Ishikawa (cell line): ENCODE measurements at regions not wholly inside any gene's neighbourhood (a gene's known extent, or its start where the extent isn't known, plus 50 kb on each side); places are given as distances from the start of the nearest gene placed in this dataset.

Experiments used
- CEBPB ChIP-seq: IDR thresholded peaks from 2 replicates; pipeline ENCODE4 v1.6.1; 2012
- CREB1 ChIP-seq: IDR thresholded peaks from 2 replicates; pipeline ENCODE4 v1.6.1; 2012; ENCODE audit warnings: low read depth
- EGR1 ChIP-seq: IDR thresholded peaks from 2 replicates; pipeline ENCODE4 v1.6.1; 2012
- EP300 ChIP-seq: IDR thresholded peaks from 2 replicates; pipeline ENCODE4 v1.6.1; 2012; ENCODE audit warnings: borderline replicate concordance
- FOXM1 ChIP-seq: IDR thresholded peaks from 2 replicates; pipeline ENCODE4 v1.6.1; 2012; ENCODE audit warnings: low read depth, borderline replicate concordance
- MAX ChIP-seq: IDR thresholded peaks from 2 replicates; pipeline ENCODE4 v1.6.1; 2012
- NFIC ChIP-seq: IDR thresholded peaks from 2 replicates; pipeline ENCODE4 v1.6.1; 2012
- RAD21 ChIP-seq: IDR thresholded peaks from 2 replicates; pipeline ENCODE4 v1.6.1; 2012; ENCODE audit warnings: low read depth
- REST ChIP-seq: IDR thresholded peaks from 2 replicates; pipeline ENCODE4 v1.6.1; 2012; ENCODE audit warnings: low read depth, mild to moderate bottlenecking
- TAF1 ChIP-seq: IDR thresholded peaks from 2 replicates; pipeline ENCODE4 v1.6.1; 2012; ENCODE audit warnings: low read depth, mild to moderate bottlenecking
- TCF12 ChIP-seq: IDR thresholded peaks from 2 replicates; pipeline ENCODE4 v1.6.1; 2012; ENCODE audit warnings: low read depth
- TEAD4 ChIP-seq: IDR thresholded peaks from 2 replicates; pipeline ENCODE4 v1.6.1; 2012
- USF1 ChIP-seq: IDR thresholded peaks from 2 replicates; pipeline ENCODE4 v1.6.1; 2012
- YY1 ChIP-seq: IDR thresholded peaks from 2 replicates; pipeline ENCODE4 v1.6.1; 2012; ENCODE audit warnings: low read depth
- ZBTB7A ChIP-seq: IDR thresholded peaks from 2 replicates; pipeline ENCODE4 v1.6.1; 2012; ENCODE audit warnings: low read depth

- TF ChIP-seq CREB1 (no peak), USF1 (no peak), EP300 (no peak), ZBTB7A (no peak), REST (no peak), CEBPB (no peak), TEAD4 (no peak), YY1 (no peak), TAF1 (no peak), MAX (no peak), NFIC (no peak), RAD21 (no peak), TCF12 (no peak), EGR1 (no peak)
These were observed 526.6 kb downstream of the ZNF33B start for GRCh38 chr10:42111661-42112330.

GRCh38 chr10:42111076-42111475 is 527.3 kb downstream of the ZNF33B start:
- no peak for TF ChIP-seq ZBTB7A
- TF ChIP-seq CREB1 = no peak
- no peak for TF ChIP-seq MAX
- no peak for TF ChIP-seq FOXM1
- no peak for TF ChIP-seq USF1
- TF ChIP-seq CEBPB = no peak
- no peak for TF ChIP-seq NFIC
- no peak for TF ChIP-seq TCF12
- no peak for TF ChIP-seq EP300
